GM04504 (cell line): ENCODE measurements at regions not wholly inside any gene's neighbourhood (a gene's known extent, or its start where the extent isn't known, plus 50 kb on each side); places are given as distances from the start of the nearest gene placed in this dataset.
"Not testable (repeated sequence)": the region's sequence is repeated elsewhere in the genome, so short reads cannot be mapped to it uniquely, and the experiment has no call there.

Experiments
- DNase-seq: peaks from one replicate; pipeline ENCODE4 v3.0.0-alpha.2; 2012; ENCODE audit warnings: low read depth

GRCh38 chr2:138315619-138316018 lies 186.0 kb upstream of the SPOPL start:
- DNase-seq, result not testable (repeated sequence)

- DNase-seq, result no peak
These were observed 182.0 kb upstream of the SPOPL start for GRCh38 chr2:138319616-138320015.

GRCh38 chr2:138321458-138321857 lies 180.1 kb upstream of the SPOPL start:
- no peak for DNase-seq

GRCh38 chr2:138323382-138324067 lies 178.0 kb upstream of the SPOPL start:
- DNase-seq, result no peak

GRCh38 chr2:138324068-138324771 lies 177.3 kb upstream of the SPOPL start:
- no peak for DNase-seq

- DNase-seq, result no peak
These were observed 173.6 kb upstream of the SPOPL start for GRCh38 chr2:138327967-138328366.

GRCh38 chr2:138329162-138329561 lies 172.4 kb upstream of the SPOPL start:
- no peak for DNase-seq

- no peak for DNase-seq
These were observed 172.0 kb upstream of the SPOPL start for GRCh38 chr2:138329591-138329990.

GRCh38 chr2:138333121-138333520 lies 168.4 kb upstream of the SPOPL start:
- no peak for DNase-seq

GRCh38 chr2:138333677-138334076 lies 167.9 kb upstream of the SPOPL start:
- no peak for DNase-seq

- DNase-seq, result no peak
These were observed 167.2 kb upstream of the SPOPL start for GRCh38 chr2:138334323-138334722.

- DNase-seq, result no peak
These were observed 166.5 kb upstream of the SPOPL start for GRCh38 chr2:138335036-138335435.

GRCh38 chr2:138336146-138336545 lies 165.4 kb upstream of the SPOPL start:
- DNase-seq, result no peak

GRCh38 chr2:138355244-138355643 lies 146.3 kb upstream of the SPOPL start:
- no peak for DNase-seq

GRCh38 chr2:138356178-138356577 lies 145.4 kb upstream of the SPOPL start:
- peak; percentile 64 for DNase-seq

- no peak for DNase-seq
These were observed 142.0 kb upstream of the SPOPL start for GRCh38 chr2:138359532-138359931.

GRCh38 chr2:138364554-138365162 lies 136.9 kb upstream of the SPOPL start:
- peak; percentile 43 for DNase-seq

- no peak for DNase-seq
These were observed 136.0 kb upstream of the SPOPL start for GRCh38 chr2:138365581-138365980.

GRCh38 chr2:138369856-138370255 lies 131.7 kb upstream of the SPOPL start:
- DNase-seq, result no peak

- no peak for DNase-seq
These were observed 127.6 kb upstream of the SPOPL start for GRCh38 chr2:138373993-138374408.

GRCh38 chr2:138381373-138381772 lies 120.2 kb upstream of the SPOPL start:
- DNase-seq, result no peak

- no peak for DNase-seq
These were observed 118.9 kb upstream of the SPOPL start for GRCh38 chr2:138382672-138383071.

- not testable (repeated sequence) for DNase-seq
These were observed 115.4 kb upstream of the SPOPL start for GRCh38 chr2:138386191-138386590.
